ENCODE measurements at regions not wholly inside any gene's neighbourhood (a gene's known extent, or its start where the extent isn't known, plus 50 kb on each side); places are given as distances from the start of the nearest gene placed in this dataset.

- TF ChIP-seq, protein P1, sequence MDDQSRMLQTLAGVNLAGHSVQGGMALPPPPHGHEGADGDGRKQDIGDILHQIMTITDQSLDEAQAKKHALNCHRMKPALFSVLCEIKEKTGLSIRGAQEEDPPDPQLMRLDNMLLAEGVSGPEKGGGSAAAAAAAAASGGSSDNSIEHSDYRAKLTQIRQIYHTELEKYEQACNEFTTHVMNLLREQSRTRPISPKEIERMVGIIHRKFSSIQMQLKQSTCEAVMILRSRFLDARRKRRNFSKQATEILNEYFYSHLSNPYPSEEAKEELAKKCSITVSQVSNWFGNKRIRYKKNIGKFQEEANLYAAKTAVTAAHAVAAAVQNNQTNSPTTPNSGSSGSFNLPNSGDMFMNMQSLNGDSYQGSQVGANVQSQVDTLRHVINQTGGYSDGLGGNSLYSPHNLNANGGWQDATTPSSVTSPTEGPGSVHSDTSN (IDR thresholded peaks at IDR 0.05), result no peak
- TF ChIP-seq, protein P2, sequence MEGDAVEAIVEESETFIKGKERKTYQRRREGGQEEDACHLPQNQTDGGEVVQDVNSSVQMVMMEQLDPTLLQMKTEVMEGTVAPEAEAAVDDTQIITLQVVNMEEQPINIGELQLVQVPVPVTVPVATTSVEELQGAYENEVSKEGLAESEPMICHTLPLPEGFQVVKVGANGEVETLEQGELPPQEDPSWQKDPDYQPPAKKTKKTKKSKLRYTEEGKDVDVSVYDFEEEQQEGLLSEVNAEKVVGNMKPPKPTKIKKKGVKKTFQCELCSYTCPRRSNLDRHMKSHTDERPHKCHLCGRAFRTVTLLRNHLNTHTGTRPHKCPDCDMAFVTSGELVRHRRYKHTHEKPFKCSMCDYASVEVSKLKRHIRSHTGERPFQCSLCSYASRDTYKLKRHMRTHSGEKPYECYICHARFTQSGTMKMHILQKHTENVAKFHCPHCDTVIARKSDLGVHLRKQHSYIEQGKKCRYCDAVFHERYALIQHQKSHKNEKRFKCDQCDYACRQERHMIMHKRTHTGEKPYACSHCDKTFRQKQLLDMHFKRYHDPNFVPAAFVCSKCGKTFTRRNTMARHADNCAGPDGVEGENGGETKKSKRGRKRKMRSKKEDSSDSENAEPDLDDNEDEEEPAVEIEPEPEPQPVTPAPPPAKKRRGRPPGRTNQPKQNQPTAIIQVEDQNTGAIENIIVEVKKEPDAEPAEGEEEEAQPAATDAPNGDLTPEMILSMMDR (IDR thresholded peaks at IDR 0.05), result no peak
- TF ChIP-seq EP300 (IDR thresholded peaks at IDR 0.05) (no peak), MAZ (IDR thresholded peaks at IDR 0.05; ENCODE audit: borderline replicate concordance, low read depth, low read length) (no peak), ZC3H11A (IDR thresholded peaks at IDR 0.05) (no peak), POLR2AphosphoS2 (conservative IDR thresholded peaks at IDR 0.05; ENCODE audit: low read length) (no peak), MYC (IDR thresholded peaks at IDR 0.05; ENCODE audit: borderline replicate concordance, low read length) (no peak), PHF8 (IDR thresholded peaks at IDR 0.05; ENCODE audit: borderline replicate concordance, low read depth) (no peak), GATA3 (IDR thresholded peaks at IDR 0.05; ENCODE audit: borderline replicate concordance) (no peak)
- TF ChIP-seq, protein P3, sequence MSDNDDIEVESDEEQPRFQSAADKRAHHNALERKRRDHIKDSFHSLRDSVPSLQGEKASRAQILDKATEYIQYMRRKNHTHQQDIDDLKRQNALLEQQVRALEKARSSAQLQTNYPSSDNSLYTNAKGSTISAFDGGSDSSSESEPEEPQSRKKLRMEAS (IDR thresholded peaks at IDR 0.05), result no peak
- TF ChIP-seq, protein P4, sequence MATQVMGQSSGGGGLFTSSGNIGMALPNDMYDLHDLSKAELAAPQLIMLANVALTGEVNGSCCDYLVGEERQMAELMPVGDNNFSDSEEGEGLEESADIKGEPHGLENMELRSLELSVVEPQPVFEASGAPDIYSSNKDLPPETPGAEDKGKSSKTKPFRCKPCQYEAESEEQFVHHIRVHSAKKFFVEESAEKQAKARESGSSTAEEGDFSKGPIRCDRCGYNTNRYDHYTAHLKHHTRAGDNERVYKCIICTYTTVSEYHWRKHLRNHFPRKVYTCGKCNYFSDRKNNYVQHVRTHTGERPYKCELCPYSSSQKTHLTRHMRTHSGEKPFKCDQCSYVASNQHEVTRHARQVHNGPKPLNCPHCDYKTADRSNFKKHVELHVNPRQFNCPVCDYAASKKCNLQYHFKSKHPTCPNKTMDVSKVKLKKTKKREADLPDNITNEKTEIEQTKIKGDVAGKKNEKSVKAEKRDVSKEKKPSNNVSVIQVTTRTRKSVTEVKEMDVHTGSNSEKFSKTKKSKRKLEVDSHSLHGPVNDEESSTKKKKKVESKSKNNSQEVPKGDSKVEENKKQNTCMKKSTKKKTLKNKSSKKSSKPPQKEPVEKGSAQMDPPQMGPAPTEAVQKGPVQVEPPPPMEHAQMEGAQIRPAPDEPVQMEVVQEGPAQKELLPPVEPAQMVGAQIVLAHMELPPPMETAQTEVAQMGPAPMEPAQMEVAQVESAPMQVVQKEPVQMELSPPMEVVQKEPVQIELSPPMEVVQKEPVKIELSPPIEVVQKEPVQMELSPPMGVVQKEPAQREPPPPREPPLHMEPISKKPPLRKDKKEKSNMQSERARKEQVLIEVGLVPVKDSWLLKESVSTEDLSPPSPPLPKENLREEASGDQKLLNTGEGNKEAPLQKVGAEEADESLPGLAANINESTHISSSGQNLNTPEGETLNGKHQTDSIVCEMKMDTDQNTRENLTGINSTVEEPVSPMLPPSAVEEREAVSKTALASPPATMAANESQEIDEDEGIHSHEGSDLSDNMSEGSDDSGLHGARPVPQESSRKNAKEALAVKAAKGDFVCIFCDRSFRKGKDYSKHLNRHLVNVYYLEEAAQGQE (IDR thresholded peaks at IDR 0.05), result no peak
Observed at GRCh38 chr1:10891091-10891490, 94.6 kb upstream of the CASZ1 start.
